GM18870 (cell line): ENCODE measurements at regions not wholly inside any gene's neighbourhood (a gene's known extent, or its start where the extent isn't known, plus 50 kb on each side); places are given as distances from the start of the nearest gene placed in this dataset.

Source experiments
- ATAC-seq: cut with Tn5 transposase; IDR thresholded peaks from one replicate; pipeline ENCODE4 v1.9.1; 2021; ENCODE audit warnings: moderate library complexity; ENCODE audit not compliant: unreplicated experiment

DNA sequence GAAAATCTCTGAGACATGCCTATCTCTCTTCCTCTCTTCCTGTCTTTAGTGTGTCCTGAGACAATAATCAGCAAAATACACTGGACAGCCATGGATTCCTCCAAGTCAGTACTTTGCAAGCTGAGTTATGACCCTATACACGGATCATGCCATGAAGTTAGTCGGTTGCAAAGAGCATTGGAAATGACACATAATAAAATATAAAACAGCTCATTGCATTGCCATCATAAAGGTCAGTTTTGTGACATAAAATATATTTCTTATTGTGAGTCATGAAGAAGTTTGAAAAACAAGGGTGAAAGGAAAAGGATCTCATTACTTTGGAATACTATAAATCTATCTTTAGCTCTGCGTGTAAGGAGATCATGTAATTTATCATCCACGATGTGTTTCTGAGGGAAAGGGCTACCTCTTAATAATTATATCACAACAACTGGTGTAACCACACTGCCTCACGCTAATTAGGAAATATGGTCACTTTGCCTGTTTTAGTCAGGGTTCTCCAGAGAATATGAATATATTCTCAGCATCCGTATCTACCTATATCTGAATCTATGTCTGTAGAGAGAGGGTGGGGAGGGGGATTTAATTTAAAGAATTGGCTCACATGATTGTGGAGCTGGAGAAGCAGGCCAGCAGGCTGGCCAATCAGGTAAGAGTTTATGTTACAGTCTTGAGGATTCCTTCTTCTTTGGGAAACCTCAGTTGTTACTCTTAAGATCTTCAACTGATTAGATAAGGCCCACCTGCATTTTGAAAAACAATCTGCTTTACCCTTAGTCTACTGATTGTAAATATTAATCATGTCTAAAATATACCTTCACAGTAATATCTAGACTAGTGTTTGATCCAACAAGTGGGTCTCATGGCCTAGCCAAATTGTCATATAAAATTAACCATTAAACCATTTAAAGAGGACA, 198.8 kb downstream of the FAT3 start:
- ATAC-seq = no peak

DNA sequence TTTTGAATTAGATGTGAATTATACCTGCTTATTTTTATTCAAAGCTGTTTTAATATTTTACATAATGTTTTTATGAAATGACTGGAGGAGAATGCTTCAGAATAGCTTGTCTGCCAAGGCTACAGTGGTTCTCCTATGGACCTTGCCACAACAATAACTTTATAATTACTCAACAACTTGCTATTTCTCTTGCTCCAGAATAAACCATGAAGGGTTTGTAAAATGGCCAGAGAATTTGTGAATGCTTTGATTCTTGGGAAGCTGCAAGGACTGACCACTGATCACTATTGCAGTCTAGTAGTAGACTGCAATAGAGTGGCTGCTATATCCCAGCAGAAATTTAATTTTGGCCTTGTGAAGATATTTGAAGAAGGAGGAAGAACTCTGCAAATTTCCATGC, 199.7 kb downstream of the FAT3 start:
- no peak for ATAC-seq

DNA sequence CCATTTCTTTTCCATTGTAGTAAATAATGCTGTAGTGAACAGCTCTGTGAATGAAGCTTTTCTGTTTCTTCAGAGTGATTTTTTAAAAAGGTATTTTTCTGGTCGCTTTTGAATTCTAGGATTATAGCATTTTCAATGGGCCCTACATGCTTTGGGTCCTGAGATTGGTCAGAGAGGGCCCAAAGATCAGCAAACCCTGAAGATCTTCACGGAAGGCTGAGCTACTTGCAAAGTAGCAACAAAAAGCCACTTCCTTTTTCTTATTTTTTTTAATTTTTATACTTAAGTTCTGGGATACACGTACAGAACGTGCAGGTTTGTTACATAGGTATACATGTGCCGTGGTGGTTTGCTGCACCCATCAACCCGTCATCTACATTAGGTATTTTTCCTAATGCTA, 200.5 kb downstream of the FAT3 start:
- no peak for ATAC-seq

GRCh38 chr11:92432515-92432914, 207.9 kb downstream of the FAT3 start:
- no peak for ATAC-seq

DNA sequence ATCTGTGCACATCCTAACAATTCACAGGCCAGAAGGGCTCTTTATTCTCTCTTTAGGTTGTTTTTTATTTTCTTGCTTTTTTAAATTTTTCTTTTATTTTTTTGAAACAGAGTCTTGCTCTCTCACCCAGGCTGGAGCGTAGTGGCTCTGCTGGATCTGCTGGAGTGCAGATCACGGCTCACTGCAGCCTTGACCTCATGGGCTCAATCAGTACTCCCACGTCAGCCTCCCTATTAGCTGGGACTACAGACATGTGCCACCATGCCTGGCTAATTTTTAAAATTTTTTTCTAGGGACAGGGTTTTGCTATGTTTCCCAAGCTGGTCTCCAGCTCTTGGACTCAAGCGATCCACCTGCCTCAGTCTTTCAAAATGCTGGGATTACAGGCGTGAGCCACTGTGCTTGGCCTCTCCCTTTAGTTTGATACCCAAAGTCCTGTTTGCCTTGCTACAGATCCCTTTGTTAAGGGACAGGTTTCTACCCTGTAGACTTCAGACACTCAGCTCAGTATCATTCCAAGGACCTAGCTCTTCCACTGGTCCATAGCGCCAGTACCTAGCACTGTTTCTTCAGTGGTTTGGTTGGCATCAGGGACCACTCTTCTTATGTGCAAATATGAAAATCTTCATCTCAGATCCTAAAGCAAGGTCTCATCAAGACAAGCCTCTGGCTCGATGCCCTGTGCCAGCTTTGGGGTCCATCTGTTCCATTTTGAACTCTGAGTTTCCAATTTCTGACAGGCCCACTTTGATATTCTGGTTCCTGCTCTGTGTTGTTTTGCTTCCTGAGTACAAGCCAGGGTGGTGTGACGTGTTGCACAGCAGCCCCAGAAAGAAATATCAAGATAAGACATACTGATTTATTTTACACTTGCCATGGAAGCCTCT, 211.7 kb downstream of the FAT3 start:
- ATAC-seq = no peak

- ATAC-seq = no peak
These were observed 214.5 kb downstream of the FAT3 start for GRCh38 chr11:92439133-92439532.

- no peak for ATAC-seq
These were observed 216.3 kb downstream of the FAT3 start for GRCh38 chr11:92440701-92441442.

DNA sequence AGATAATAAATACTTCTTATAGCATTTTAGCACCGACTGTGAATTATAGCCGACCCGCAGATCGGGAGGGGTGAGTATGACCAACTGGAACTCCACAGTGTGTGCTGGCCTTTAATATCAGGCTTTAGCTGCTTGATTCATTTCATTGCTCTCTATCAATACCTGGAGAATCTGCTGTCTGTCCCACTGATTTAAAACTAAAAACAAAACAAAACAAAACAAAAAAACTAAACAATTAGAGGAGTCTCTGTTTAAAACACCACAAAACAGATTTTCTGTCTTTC, 216.8 kb downstream of the FAT3 start:
- ATAC-seq = no peak

- no peak for ATAC-seq
These were observed 218.6 kb downstream of the FAT3 start for GRCh38 chr11:92443199-92443598.

DNA sequence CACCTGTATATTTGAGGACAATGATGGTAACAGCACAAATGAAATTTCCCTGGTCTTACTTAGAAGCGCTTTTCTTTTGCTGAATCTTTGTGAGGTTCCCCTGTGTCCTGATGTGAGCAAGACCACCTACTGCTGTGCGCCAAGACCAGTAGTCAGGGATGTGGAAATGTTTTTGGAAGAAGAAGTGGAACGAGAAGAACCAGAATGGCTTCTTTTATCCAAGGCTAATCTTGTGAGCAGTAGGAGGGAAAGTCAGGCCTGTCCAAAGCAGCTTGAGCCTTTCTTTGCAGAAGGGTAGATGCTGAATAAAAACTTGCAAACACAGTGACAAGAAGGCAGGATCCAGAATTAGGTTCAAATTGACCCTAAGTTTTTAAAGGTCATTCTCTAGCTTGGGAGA, 223.0 kb downstream of the FAT3 start:
- ATAC-seq = no peak

GRCh38 chr11:92449222-92449621, 224.6 kb downstream of the FAT3 start:
- ATAC-seq = no peak

- ATAC-seq = no peak
These were observed 225.2 kb downstream of the FAT3 start for GRCh38 chr11:92449780-92450179.

DNA sequence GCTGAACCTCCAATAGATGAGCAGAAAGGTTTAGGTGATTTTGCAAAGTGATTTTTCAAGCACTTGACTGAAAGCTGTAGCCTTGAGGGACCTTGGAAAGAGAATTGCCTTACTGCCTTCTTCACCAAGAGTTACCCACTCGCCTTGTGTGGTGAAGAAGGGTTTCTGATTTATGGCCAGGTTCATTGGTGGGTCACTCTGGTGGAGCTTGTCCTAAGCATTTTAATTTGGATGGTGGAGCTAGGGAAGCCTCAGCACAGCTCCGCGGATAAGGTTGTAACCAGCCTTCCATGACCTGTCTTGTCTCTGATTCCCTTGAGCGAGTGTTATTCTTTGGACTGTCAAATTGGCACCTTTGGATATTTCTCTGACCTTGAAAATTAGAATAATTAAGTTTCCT, 226.4 kb downstream of the FAT3 start:
- ATAC-seq = no peak

- peak; percentile 88 for ATAC-seq
These were observed 228.4 kb downstream of the FAT3 start for GRCh38 chr11:92453055-92453454.

DNA sequence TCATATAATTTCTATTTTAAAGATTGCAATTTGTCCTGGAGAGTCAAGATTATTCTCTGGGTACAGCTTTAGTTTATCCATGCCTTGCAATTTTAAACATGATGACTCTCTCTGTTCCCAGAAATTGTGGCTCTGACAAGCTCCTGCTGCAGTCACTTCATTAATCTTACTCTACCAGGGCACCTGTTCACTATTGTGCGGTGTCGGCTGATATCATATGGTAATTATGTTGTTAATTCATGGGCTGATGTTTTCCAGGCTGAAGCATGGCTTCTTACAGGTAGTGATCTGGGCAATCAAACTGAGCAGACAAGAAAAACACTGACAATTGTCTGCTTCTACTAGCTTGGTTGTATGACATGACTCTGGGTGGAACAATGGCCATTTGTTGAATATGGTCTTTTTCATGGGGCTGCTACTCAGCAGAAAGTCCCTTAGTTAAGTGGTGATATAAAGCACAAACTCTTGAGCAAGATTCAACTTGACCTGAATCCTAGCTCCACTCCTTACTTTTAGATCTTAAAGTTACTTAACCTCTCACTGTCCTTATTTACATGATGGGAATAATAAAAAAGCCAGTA, 230.7 kb downstream of the FAT3 start:
- ATAC-seq = no peak

GRCh38 chr11:92457250-92457649, 232.6 kb downstream of the FAT3 start:
- no peak for ATAC-seq

DNA sequence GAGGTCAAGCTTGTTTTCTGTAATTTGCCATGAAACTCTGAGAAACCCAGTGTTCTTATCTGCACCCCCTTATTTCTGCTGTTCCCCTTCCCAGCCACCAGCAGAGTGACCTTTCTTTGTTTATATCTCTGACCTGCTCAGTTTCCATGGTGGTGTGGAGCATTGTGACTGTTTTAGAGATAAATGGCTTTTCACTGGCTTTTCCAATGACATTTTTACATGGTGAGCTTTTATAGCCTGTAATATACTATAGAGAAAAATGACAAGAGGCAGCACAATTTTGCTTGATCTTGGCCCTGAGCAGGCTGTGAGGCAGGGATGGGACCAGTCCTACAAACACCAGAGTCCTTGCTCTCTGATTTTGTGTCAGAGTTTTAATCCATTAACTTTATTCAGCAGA, 233.9 kb downstream of the FAT3 start:
- no peak for ATAC-seq

- no peak for ATAC-seq
These were observed 235.6 kb downstream of the FAT3 start for GRCh38 chr11:92460213-92460612.

GRCh38 chr11:92461447-92461846, 236.8 kb downstream of the FAT3 start:
- ATAC-seq = no peak

- no peak for ATAC-seq
These were observed 238.2 kb downstream of the FAT3 start for GRCh38 chr11:92462821-92463220.

DNA sequence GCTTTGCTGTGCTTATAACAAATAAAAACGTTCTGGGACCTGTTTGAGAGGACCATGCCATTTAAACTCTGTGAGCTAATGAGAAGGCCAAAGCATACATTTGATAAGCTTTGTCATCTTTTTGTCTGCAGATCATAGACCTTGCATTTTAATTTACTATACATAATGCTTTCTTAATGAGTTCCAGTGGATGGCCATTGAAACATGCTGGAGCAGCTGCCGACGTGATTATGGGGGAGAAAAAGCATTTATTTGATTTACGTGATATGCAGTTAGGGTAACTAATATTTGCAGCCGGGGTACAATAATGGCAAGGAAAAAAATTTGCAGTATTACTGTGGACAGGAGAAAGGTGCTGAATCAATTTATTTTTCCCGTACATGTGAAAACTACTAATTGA, 240.2 kb downstream of the FAT3 start:
- no peak for ATAC-seq
